Stimulated activated CD4-positive, alpha-beta T cell treated with anti-CD3 and anti-CD28 coated beads, Interleukin-15, amount 100 ng/mL, for 48 hours (primary cell): ENCODE measurements at regions not wholly inside any gene's neighbourhood (a gene's known extent, or its start where the extent isn't known, plus 50 kb on each side); places are given as distances from the start of the nearest gene placed in this dataset.

Experiments used
- DNase-seq, 2 donors: peaks; one replicate each; pipeline ENCODE4 v3.0.0-alpha.2; 2020; ENCODE audit warnings: low read depth in 2 of 2

- DNase-seq: no peak
These were observed 51.9 kb upstream of the PICALM start for GRCh38 chr11:86120807-86121206.

- DNase-seq: no peak
These were observed 51.0 kb upstream of the PICALM start for GRCh38 chr11:86119906-86120305.

- no peak for DNase-seq
These were observed 50.2 kb upstream of the PICALM start for GRCh38 chr11:86119077-86119476.
